Keratinocyte (primary cell): ENCODE measurements at regions not wholly inside any gene's neighbourhood (a gene's known extent, or its start where the extent isn't known, plus 50 kb on each side); places are given as distances from the start of the nearest gene placed in this dataset.

Experiments
- CTCF ChIP-seq, 3 experiments: IDR thresholded peaks in 1 of 3; conservative IDR thresholded peaks in 1 of 3; optimal IDR thresholded peaks in 1 of 3; 2 replicates in 2 of 3; 3 replicates in 1 of 3; pipeline versions ENCODE3 to v1.5.1; 2011; ENCODE audit warnings: low read length in 3 of 3, mild to moderate bottlenecking in 3 of 3, moderate library complexity in 2 of 3, control low read depth in 1 of 3, inconsistent platforms in 1 of 3; ENCODE audit not compliant: insufficient read depth in 2 of 3; ENCODE audit errors: extremely low read depth in 1 of 3
- EZH2 ChIP-seq: IDR thresholded peaks from one replicate; pipeline ENCODE4 v1.6.1; 2012; ENCODE audit warnings: inconsistent platforms, mild to moderate bottlenecking, low read length, moderate library complexity

- TF ChIP-seq CTCF (optimal IDR thresholded peaks at IDR 0.05 in 1 of 3, IDR thresholded peaks at IDR 0.05 in 1 of 3, conservative IDR thresholded peaks at IDR 0.05 in 1 of 3; ENCODE audit: extremely low read depth in 1 of 3, insufficient read depth in 2 of 3, low read length in 3 of 3) (no peak), EZH2 (no peak)
Measured at GRCh38 chr7:1372671-1373379, 86.4 kb downstream of the MICALL2 start.
